Endodermal cell (in vitro differentiated cells): ENCODE measurements at regions not wholly inside any gene's neighbourhood (a gene's known extent, or its start where the extent isn't known, plus 50 kb on each side); places are given as distances from the start of the nearest gene placed in this dataset.

ENCODE experiments used
- DNase-seq: peaks from one replicate; pipeline ENCODE4 v3.0.0-alpha.2; 2017
- H3K27ac ChIP-seq: 2 replicates; pipeline ENCODE4 v1.5.1; 2013; ENCODE audit warnings: mild to moderate bottlenecking, low read depth, low read length, moderate library complexity
- H3K27me3 ChIP-seq: 2 replicates; pipeline ENCODE4 v1.6.1; 2013; ENCODE audit warnings: mild to moderate bottlenecking, low read length, moderate library complexity; ENCODE audit not compliant: insufficient read depth, control insufficient read depth, poor library complexity, severe bottlenecking
- H3K36me3 ChIP-seq: 2 replicates; pipeline ENCODE4 v1.7.0; 2013; ENCODE audit warnings: mild to moderate bottlenecking, low read length, moderate library complexity; ENCODE audit not compliant: control insufficient read depth, insufficient read depth
- H3K4me1 ChIP-seq: one replicate; pipeline ENCODE4 v1.7.0; 2013; ENCODE audit warnings: low read length; ENCODE audit not compliant: control insufficient read depth, insufficient read depth
- H3K4me3 ChIP-seq: 2 replicates; pipeline ENCODE4 v1.5.1; 2013; ENCODE audit warnings: mild to moderate bottlenecking, low read length, moderate library complexity
- H3K9ac ChIP-seq: 2 replicates; pipeline ENCODE4 v1.6.1; 2013; ENCODE audit warnings: mild to moderate bottlenecking, low read length, moderate library complexity; ENCODE audit not compliant: poor library complexity, severe bottlenecking; ENCODE audit errors: extremely low read depth
- H3K9me3 ChIP-seq: 2 replicates; pipeline ENCODE4 v1.6.1; 2013; ENCODE audit warnings: mild to moderate bottlenecking, low read length, moderate library complexity; ENCODE audit not compliant: control insufficient read depth
- H3K27ac Mint-ChIP-seq: 2 replicates; pipeline ENCODE4 v1.8.0; 2020; ENCODE audit warnings: mixed read lengths
- H3K27me3 Mint-ChIP-seq: 2 replicates; pipeline ENCODE4 v1.8.0; 2021; ENCODE audit warnings: mild to moderate bottlenecking, mixed read lengths; ENCODE audit not compliant: insufficient read depth
- H3K36me3 Mint-ChIP-seq: 2 replicates; pipeline ENCODE4 v1.8.0; 2020; ENCODE audit warnings: low read depth, mixed read lengths
- H3K4me1 Mint-ChIP-seq: 2 replicates; pipeline ENCODE4 v1.8.0; 2020; ENCODE audit warnings: mixed read lengths
- H3K4me3 Mint-ChIP-seq: 2 replicates; pipeline ENCODE4 v1.8.0; 2020; ENCODE audit warnings: mild to moderate bottlenecking, moderate library complexity, mixed read lengths
- H3K9me3 Mint-ChIP-seq: 2 replicates; pipeline ENCODE4 v1.8.0; 2020; ENCODE audit warnings: mild to moderate bottlenecking, mixed read lengths
- CTCF ChIP-seq: fragments of 200-600 bp; sonication (generic); conservative IDR thresholded peaks from 2 replicates; pipeline ENCODE4 v1.5.0; 2021; ENCODE audit warnings: antibody characterized with exemption, mild to moderate bottlenecking
- WGBS, 2 experiments: methylation state at CpG; one replicate each; pipeline versions ENCODE4 v1.1.5 to v1.1.7; 2013; ENCODE audit warnings: missing lambda C conversion rate in 2 of 2, mixed read lengths in 1 of 2; ENCODE audit not compliant: insufficient coverage in 1 of 2, insufficient read length in 1 of 2; 5-methylcytosine and 5-hydroxymethylcytosine counted together

GRCh38 chr11:21883354-21883753 is 309.5 kb upstream of the ANO5 start:
- no peaks in the 10 kb centered on the region for H3K27me3 Mint-ChIP-seq
- Histone ChIP-seq H3K4me1 (no peaks in the 10 kb centered on the region), H3K9me3 (peaks cover 6% of the 10 kb centered on the region), H3K9ac (no peak overlapping the region), H3K27ac (no peak overlapping the region), H3K4me3 (no peak overlapping the region), H3K27me3 (no peaks in the 10 kb centered on the region), H3K36me3 (no peaks in the 10 kb centered on the region)
- H3K4me1 Mint-ChIP-seq: no peaks in the 10 kb centered on the region
- DNase-seq: no peak
- H3K4me3 Mint-ChIP-seq: no peak overlapping the region
- no peak for TF ChIP-seq CTCF
- no peak overlapping the region for H3K27ac Mint-ChIP-seq
- H3K9me3 Mint-ChIP-seq: peaks cover 6% of the 10 kb centered on the region
- no peaks in the 10 kb centered on the region for H3K36me3 Mint-ChIP-seq
- 100% methylated on average over 2 of the region's 3 CpGs; no CpG with 5 or more reads in 1 of the 2 experiments for WGBS, 2 experiments

- no peaks in the 10 kb centered on the region for H3K4me1 ChIP-seq
- no peak overlapping the region for H3K4me3 ChIP-seq
- H3K36me3 ChIP-seq: no peaks in the 10 kb centered on the region
- TF ChIP-seq CTCF: no peak
- no peaks in the 10 kb centered on the region for H3K27me3 ChIP-seq
- Mint-ChIP-seq H3K4me1 (no peaks in the 10 kb centered on the region), H3K4me3 (no peak overlapping the region), H3K27me3 (no peaks in the 10 kb centered on the region), H3K27ac (no peak overlapping the region), H3K9me3 (no peaks in the 10 kb centered on the region), H3K36me3 (no peaks in the 10 kb centered on the region)
- no peak for DNase-seq
- H3K27ac ChIP-seq: no peak overlapping the region
- no peaks in the 10 kb centered on the region for H3K9me3 ChIP-seq
- no peak overlapping the region for H3K9ac ChIP-seq
- 60 to 91% methylated on average over 1 of the region's 1 CpG for WGBS, 2 experiments
Observed at GRCh38 chr11:21888814-21889213, 304.1 kb upstream of the ANO5 start.

- H3K27me3 Mint-ChIP-seq: no peaks in the 10 kb centered on the region
- DNase-seq: no peak
- H3K36me3 Mint-ChIP-seq: no peaks in the 10 kb centered on the region
- no peak for TF ChIP-seq CTCF
- H3K27ac ChIP-seq: peak overlapping the region; percentile 29
- no peaks in the 10 kb centered on the region for H3K27me3 ChIP-seq
- H3K36me3 ChIP-seq: no peaks in the 10 kb centered on the region
- no peak overlapping the region for H3K4me3 ChIP-seq
- no peak overlapping the region for H3K4me3 Mint-ChIP-seq
- WGBS, 2 experiments: 88 to 100% methylated on average over 1 to 6 of the region's 6 CpGs
- H3K4me1 Mint-ChIP-seq: no peaks in the 10 kb centered on the region
- H3K9me3 ChIP-seq: no peaks in the 10 kb centered on the region
- H3K27ac Mint-ChIP-seq: no peak overlapping the region
- no peak overlapping the region for H3K9ac ChIP-seq
- no peaks in the 10 kb centered on the region for H3K9me3 Mint-ChIP-seq
- H3K4me1 ChIP-seq: peaks cover 4% of the 10 kb centered on the region
Observed at GRCh38 chr11:21892736-21893564, 299.9 kb upstream of the ANO5 start.
